OCI-LY1 (cell line): ENCODE measurements at regions not wholly inside any gene's neighbourhood (a gene's known extent, or its start where the extent isn't known, plus 50 kb on each side); places are given as distances from the start of the nearest gene placed in this dataset.

ENCODE experiments used
- H2AFZ ChIP-seq: fragments of 200-600 bp; sonication (generic), shearing (Covaris generic); 2 replicates; pipeline ENCODE4 v1.6.0; 2014; ENCODE audit warnings: antibody characterized with exemption, mild to moderate bottlenecking, low read length
- H3F3A ChIP-seq: fragments of 200-600 bp; sonication (generic), shearing (Covaris generic); 2 replicates; pipeline ENCODE4 v1.6.0; 2014; ENCODE audit warnings: mild to moderate bottlenecking, antibody characterized with exemption, low read length, moderate library complexity; ENCODE audit not compliant: insufficient read depth
- H3K27ac ChIP-seq: fragments of 200-600 bp; sonication (generic); 2 replicates; pipeline ENCODE4 v1.5.1; 2014; ENCODE audit warnings: low read length, mixed run types, mild to moderate bottlenecking, low read depth; ENCODE audit not compliant: poor library complexity, severe bottlenecking
- H3K27me3 ChIP-seq: fragments of 200-600 bp; sonication (generic); 2 replicates; pipeline ENCODE4 v1.6.0; 2014; ENCODE audit warnings: antibody characterized with exemption, mild to moderate bottlenecking, low read length, moderate library complexity; ENCODE audit not compliant: insufficient read depth
- H3K36me3 ChIP-seq: fragments of 200-600 bp; sonication (generic); 2 replicates; pipeline ENCODE4 v1.6.1; 2014; ENCODE audit warnings: mild to moderate bottlenecking, antibody characterized with exemption, low read length, moderate library complexity, mixed read lengths; ENCODE audit not compliant: insufficient read depth
- H3K4me1 ChIP-seq: fragments of 200-600 bp; sonication (generic); 2 replicates; pipeline ENCODE4 v1.5.1; 2014; ENCODE audit warnings: mild to moderate bottlenecking, low read length, moderate library complexity; ENCODE audit not compliant: insufficient read depth, severe bottlenecking
- H3K4me2 ChIP-seq: fragments of 200-600 bp; sonication (generic), shearing (Covaris generic); 2 replicates; pipeline ENCODE4 v1.6.1; 2014; ENCODE audit warnings: low read length
- H3K4me3 ChIP-seq: fragments of 200-600 bp; sonication (generic); 2 replicates; pipeline ENCODE4 v1.5.1; 2014; ENCODE audit warnings: low read length, low read depth, mild to moderate bottlenecking, mixed read lengths; ENCODE audit not compliant: poor library complexity, severe bottlenecking
- H3K79me2 ChIP-seq: fragments of 200-600 bp; shearing (Covaris generic); 2 replicates; pipeline ENCODE4 v1.6.1; 2016; ENCODE audit warnings: mixed run types, low read length, mixed read lengths; ENCODE audit not compliant: insufficient read depth
- H3K9ac ChIP-seq: fragments of 200-600 bp; sonication (generic), shearing (Covaris generic); 2 replicates; pipeline ENCODE4 v1.6.1; 2014; ENCODE audit warnings: mild to moderate bottlenecking, low read length, mixed read lengths
- H3K9me2 ChIP-seq: fragments of 200-600 bp; sonication (generic), shearing (Covaris generic); 2 replicates; pipeline ENCODE4 v1.6.1; 2014; ENCODE audit warnings: low read depth, mild to moderate bottlenecking, low read length, mixed read lengths
- H3K9me3 ChIP-seq: fragments of 200-600 bp; shearing (Covaris generic); 2 replicates; pipeline ENCODE4 v1.6.1; 2014; ENCODE audit warnings: low read length, mixed read lengths
- H4K20me1 ChIP-seq: fragments of 200-600 bp; sonication (generic), shearing (Covaris generic); 2 replicates; pipeline ENCODE4 v1.6.0; 2016; ENCODE audit warnings: mild to moderate bottlenecking, low read length; ENCODE audit not compliant: insufficient read depth
- CTCF ChIP-seq: fragments of 200-600 bp; sonication (generic), shearing (Covaris generic); IDR thresholded peaks from 2 replicates; pipeline ENCODE4 v1.5.1; 2017; ENCODE audit warnings: mild to moderate bottlenecking, antibody characterized with exemption, low read length, moderate library complexity, mixed read lengths
- EZH2 ChIP-seq: fragments of 200-600 bp; sonication (generic), shearing (Covaris generic); IDR thresholded peaks from 2 replicates; pipeline ENCODE4 v1.8.0; 2017; ENCODE audit warnings: borderline replicate concordance, mixed run types, mild to moderate bottlenecking, antibody characterized with exemption, low read length, moderate library complexity, mixed read lengths

GRCh38 chr20:52684905-52685304 lies 287.3 kb upstream of the TSHZ2 start:
- Histone ChIP-seq H3K9me2 (no peaks in the 10 kb centered on the region), H3K27ac (no peak overlapping the region), H3K4me3 (no peak overlapping the region), H3K9ac (no peak overlapping the region), H3K9me3 (no peaks in the 10 kb centered on the region), H2AFZ (no peak overlapping the region), H3K4me2 (no peak overlapping the region), H3K79me2 (no peaks in the 10 kb centered on the region), H3F3A (no peaks in the 10 kb centered on the region), H3K4me1 (no peaks in the 10 kb centered on the region), H3K27me3 (no peaks in the 10 kb centered on the region), H4K20me1 (no peaks in the 10 kb centered on the region), H3K36me3 (no peaks in the 10 kb centered on the region)
- TF ChIP-seq EZH2 (no peak), CTCF (no peak)

GRCh38 chr20:52684176-52684575 lies 288.0 kb upstream of the TSHZ2 start:
- H3F3A ChIP-seq = no peaks in the 10 kb centered on the region
- no peak overlapping the region for H3K9ac ChIP-seq
- no peak for TF ChIP-seq EZH2
- no peak for TF ChIP-seq CTCF
- no peaks in the 10 kb centered on the region for H3K4me1 ChIP-seq
- H2AFZ ChIP-seq = no peak overlapping the region
- no peaks in the 10 kb centered on the region for H4K20me1 ChIP-seq
- H3K27ac ChIP-seq = no peak overlapping the region
- no peaks in the 10 kb centered on the region for H3K36me3 ChIP-seq
- no peaks in the 10 kb centered on the region for H3K9me2 ChIP-seq
- no peak overlapping the region for H3K4me3 ChIP-seq
- H3K9me3 ChIP-seq = no peaks in the 10 kb centered on the region
- H3K4me2 ChIP-seq = no peak overlapping the region
- H3K79me2 ChIP-seq = no peaks in the 10 kb centered on the region
- H3K27me3 ChIP-seq = no peaks in the 10 kb centered on the region

GRCh38 chr20:52683761-52684160 lies 288.4 kb upstream of the TSHZ2 start:
- Histone ChIP-seq H3K9ac (no peak overlapping the region), H3K4me2 (no peak overlapping the region), H3K4me1 (no peaks in the 10 kb centered on the region), H3K36me3 (no peaks in the 10 kb centered on the region), H3K79me2 (no peaks in the 10 kb centered on the region), H3K9me3 (no peaks in the 10 kb centered on the region), H3K27ac (no peak overlapping the region), H3K9me2 (no peaks in the 10 kb centered on the region), H3F3A (no peaks in the 10 kb centered on the region), H3K27me3 (no peaks in the 10 kb centered on the region), H2AFZ (no peak overlapping the region), H4K20me1 (no peaks in the 10 kb centered on the region), H3K4me3 (no peak overlapping the region)
- TF ChIP-seq EZH2 (no peak), CTCF (no peak)
